ENCODE measurements at regions not wholly inside any gene's neighbourhood (a gene's known extent, or its start where the extent isn't known, plus 50 kb on each side); places are given as distances from the start of the nearest gene placed in this dataset.

- no peaks in the 10 kb centered on the region for H3K9me3 ChIP-seq (ENCODE audit: control insufficient read depth in 1 of 2, insufficient read depth in 1 of 2, low read length in 2 of 2)
- no peaks in the 10 kb centered on the region for H3K36me3 ChIP-seq (ENCODE audit: insufficient read depth, low read length)
- ChIA-PET CTCF (interaction anchor here (0.5 kb wide), 1 partner anchor 1563 kb away, joined by 3 read pairs; no protein-coding TSS in a partner anchor), POLR2A (no interaction called here)
- no peak overlapping the region for H3K27ac ChIP-seq (ENCODE audit: low read depth in 1 of 2, low read length in 2 of 2)
- DNase-seq (no peak), ATAC-seq (ENCODE audit: poor library complexity) (no peak)
- no peaks in the 10 kb centered on the region for H3K27me3 ChIP-seq (ENCODE audit: control insufficient read depth in 1 of 2, insufficient read depth in 2 of 2, low read length in 2 of 2)
- Mint-ChIP-seq H3K4me1 (ENCODE audit: low read depth) (no peaks in the 10 kb centered on the region), H3K9me3 (peaks cover 4% of the 10 kb centered on the region), H3K27ac (no peak overlapping the region), H3K4me3 (no peak overlapping the region), H3K36me3 (ENCODE audit: low read depth) (no peaks in the 10 kb centered on the region), H3K27me3 (no peaks in the 10 kb centered on the region)
- H3K4me1 ChIP-seq (ENCODE audit: insufficient read depth, low read length) = no peaks in the 10 kb centered on the region
- H3K4me3 ChIP-seq (ENCODE audit: low read length) = no peak overlapping the region
- intact Hi-C loops (cut with DNase I, micrococcal nuclease) = no loop called here
- no peak for TF ChIP-seq CTCF (IDR thresholded peaks at IDR 0.05)
Measured at GRCh38 chr3:117990627-117991026, 1044.0 kb downstream of the IGSF11 start.

GRCh38 chr3:117995842-117996437 lies 1038.7 kb downstream of the IGSF11 start:
- no peak overlapping the region for H3K27ac ChIP-seq (ENCODE audit: low read depth in 1 of 2, low read length in 2 of 2)
- no peaks in the 10 kb centered on the region for H3K36me3 ChIP-seq (ENCODE audit: insufficient read depth, low read length)
- TF ChIP-seq CTCF (IDR thresholded peaks at IDR 0.05) = no peak
- Mint-ChIP-seq H3K4me3 (no peak overlapping the region), H3K9me3 (no peaks in the 10 kb centered on the region), H3K27me3 (no peaks in the 10 kb centered on the region), H3K4me1 (ENCODE audit: low read depth) (no peaks in the 10 kb centered on the region), H3K27ac (no peak overlapping the region), H3K36me3 (ENCODE audit: low read depth) (no peaks in the 10 kb centered on the region)
- DNase-seq = no peak
- ChIA-PET POLR2A (no interaction called here), CTCF (no interaction called here)
- no peak for ATAC-seq (ENCODE audit: poor library complexity)
- no peak overlapping the region for H3K4me3 ChIP-seq (ENCODE audit: low read length)
- H3K9me3 ChIP-seq (ENCODE audit: control insufficient read depth in 1 of 2, insufficient read depth in 1 of 2, low read length in 2 of 2) = peaks cover 0 to 10% of the 10 kb centered on the region in 2 experiments
- intact Hi-C loops (cut with DNase I, micrococcal nuclease) = no loop called here
- peaks cover 0 to 11% of the 10 kb centered on the region in 2 experiments for H3K27me3 ChIP-seq (ENCODE audit: control insufficient read depth in 1 of 2, insufficient read depth in 2 of 2, low read length in 2 of 2)
- H3K4me1 ChIP-seq (ENCODE audit: insufficient read depth, low read length) = peaks cover 4% of the 10 kb centered on the region

GRCh38 chr3:117997201-117998049 lies 1037.2 kb downstream of the IGSF11 start:
- Histone ChIP-seq H3K27ac (ENCODE audit: low read depth in 1 of 2, low read length in 2 of 2) (no peak overlapping the region), H3K36me3 (ENCODE audit: insufficient read depth, low read length) (no peaks in the 10 kb centered on the region), H3K4me3 (ENCODE audit: low read length) (no peak overlapping the region), H3K9me3 (ENCODE audit: control insufficient read depth in 1 of 2, insufficient read depth in 1 of 2, low read length in 2 of 2) (peaks cover 0 to 10% of the 10 kb centered on the region in 2 experiments), H3K4me1 (ENCODE audit: insufficient read depth, low read length) (peaks cover 4% of the 10 kb centered on the region), H3K27me3 (ENCODE audit: control insufficient read depth in 1 of 2, insufficient read depth in 2 of 2, low read length in 2 of 2) (peaks cover 0 to 11% of the 10 kb centered on the region in 2 experiments)
- no peaks in the 10 kb centered on the region for H3K4me1 Mint-ChIP-seq (ENCODE audit: low read depth)
- H3K27me3 Mint-ChIP-seq = no peaks in the 10 kb centered on the region
- H3K27ac Mint-ChIP-seq = no peak overlapping the region
- H3K36me3 Mint-ChIP-seq (ENCODE audit: low read depth) = no peaks in the 10 kb centered on the region
- TF ChIP-seq CTCF (IDR thresholded peaks at IDR 0.05) = no peak
- peak in 7 of 14 experiments; percentile 2 to 33 (median 15) for DNase-seq
- ATAC-seq (ENCODE audit: poor library complexity) = no peak
- no peaks in the 10 kb centered on the region for H3K9me3 Mint-ChIP-seq
- intact Hi-C loops (cut with DNase I, micrococcal nuclease) = no loop called here
- CTCF ChIA-PET = no interaction called here
- POLR2A ChIA-PET = no interaction called here
- H3K4me3 Mint-ChIP-seq = no peak overlapping the region

Measured in CD4-positive, alpha-beta T cell (primary cell).